Naive thymus-derived CD8-positive, alpha-beta T cell (primary cell): ENCODE measurements at regions not wholly inside any gene's neighbourhood (a gene's known extent, or its start where the extent isn't known, plus 50 kb on each side); places are given as distances from the start of the nearest gene placed in this dataset.

ENCODE experiments used
- ATAC-seq, 2 donors: fragments of 150-1000 bp; cut with Tn5 transposase in 1 of 2; sonication (Bioruptor Pico), chemical (Tn5 transposase) in 1 of 2; 1 replicate in 1 of 2; 2 replicates in 1 of 2; pipeline ENCODE4 v1.10.0; 2021; ENCODE audit warnings: mild to moderate bottlenecking in 2 of 2, moderate library complexity in 2 of 2
- POLR2A ChIA-PET: fragments of 350-600 bp; sonication (Branson Sonifier 250); formaldehyde crosslinking; loops from one replicate; lab custom pipeline; 2021; ENCODE audit warnings: antibody characterized with exemption; lab: Charles Lee
- DNase-seq, 10 donors: peaks; one replicate each; pipeline versions ENCODE4 v3.0.0 to v3.0.0-alpha.2; 2020 to 2022
- H3K27ac Mint-ChIP-seq, 10 donors: one replicate each; pipeline ENCODE4 v1.8.0; 2020 to 2022; ENCODE audit warnings: mild to moderate bottlenecking in 10 of 10, mixed read lengths in 10 of 10, moderate library complexity in 4 of 10, inconsistent platforms in 1 of 10
- H3K27me3 Mint-ChIP-seq, 5 donors: one replicate each; pipeline ENCODE4 v1.8.0; 2021 to 2022; ENCODE audit warnings: mixed read lengths in 5 of 5
- H3K36me3 Mint-ChIP-seq, 3 donors: one replicate each; pipeline ENCODE4 v1.8.0; 2020 to 2022; ENCODE audit warnings: mixed read lengths in 3 of 3, mild to moderate bottlenecking in 2 of 3, inconsistent platforms in 1 of 3
- H3K4me1 Mint-ChIP-seq, 4 donors: one replicate each; pipeline ENCODE4 v1.8.0; 2021 to 2022; ENCODE audit warnings: mixed read lengths in 4 of 4
- H3K4me3 Mint-ChIP-seq, 10 donors: one replicate each; pipeline ENCODE4 v1.8.0; 2020 to 2022; ENCODE audit warnings: mild to moderate bottlenecking in 10 of 10, mixed read lengths in 10 of 10, moderate library complexity in 6 of 10, inconsistent platforms in 1 of 10
- H3K9me3 Mint-ChIP-seq, 9 donors: one replicate each; pipeline ENCODE4 v1.8.0; 2020 to 2022; ENCODE audit warnings: mixed read lengths in 9 of 9, mild to moderate bottlenecking in 3 of 9, inconsistent platforms in 1 of 9, moderate library complexity in 1 of 9

- POLR2A ChIA-PET, result interaction anchor here (1.2 kb wide), 1 partner anchor 9 kb away, joined by 4 read pairs; no protein-coding TSS in a partner anchor
- H3K4me3 Mint-ChIP-seq, result no peak overlapping the region
- peaks cover 25 to 30% (median 26%) of the 10 kb centered on the region in 4 donors for H3K4me1 Mint-ChIP-seq
- H3K27ac Mint-ChIP-seq, result peak overlapping the region in 2 of 10 donors; percentile 21 to 60
- H3K9me3 Mint-ChIP-seq, result no peaks in the 10 kb centered on the region
- H3K27me3 Mint-ChIP-seq, result peaks cover 10 to 33% (median 18%) of the 10 kb centered on the region in 5 donors
- ATAC-seq, result no peak
- H3K36me3 Mint-ChIP-seq, result no peaks in the 10 kb centered on the region
- DNase-seq, result no peak
Measured at GRCh38 chr17:36731811-36732210, 130.4 kb downstream of the MRM1 start.

GRCh38 chr17:36732351-36732750 lies 131.0 kb downstream of the MRM1 start:
- H3K27ac Mint-ChIP-seq, result peak overlapping the region in 1 of 10 donors; percentile 60
- POLR2A ChIA-PET, result interaction anchor here (1.2 kb wide), 1 partner anchor 9 kb away, joined by 4 read pairs; no protein-coding TSS in a partner anchor
- ATAC-seq (no peak), DNase-seq (no peak)
- no peaks in the 10 kb centered on the region for H3K9me3 Mint-ChIP-seq
- H3K36me3 Mint-ChIP-seq, result peaks cover 0 to 4% (median 0%) of the 10 kb centered on the region in 3 donors
- H3K27me3 Mint-ChIP-seq, result peaks cover 10 to 33% (median 19%) of the 10 kb centered on the region in 5 donors
- no peak overlapping the region for H3K4me3 Mint-ChIP-seq
- H3K4me1 Mint-ChIP-seq, result peaks cover 21 to 25% (median 22%) of the 10 kb centered on the region in 4 donors

GRCh38 chr17:36736201-36737156 lies 135.1 kb downstream of the MRM1 start:
- Mint-ChIP-seq H3K36me3 (peaks cover 0 to 7% (median 0%) of the 10 kb centered on the region in 3 donors), H3K27me3 (peaks cover 17 to 42% (median 22%) of the 10 kb centered on the region in 5 donors), H3K9me3 (no peaks in the 10 kb centered on the region), H3K4me1 (peaks cover 0 to 12% (median 0%) of the 10 kb centered on the region in 4 donors), H3K4me3 (no peak overlapping the region), H3K27ac (peak overlapping the region in 1 of 10 donors; percentile 26)
- ATAC-seq (no peak), DNase-seq (no peak)
- POLR2A ChIA-PET, result no interaction called here

GRCh38 chr17:36739208-36739607 lies 137.8 kb downstream of the MRM1 start:
- POLR2A ChIA-PET, result interaction anchor here (0.9 kb wide), 1 partner anchor 18 kb away, joined by 3 read pairs; no protein-coding TSS in a partner anchor
- Mint-ChIP-seq H3K27me3 (peaks cover 9 to 36% (median 23%) of the 10 kb centered on the region in 5 donors), H3K4me1 (peaks cover 0 to 13% (median 0%) of the 10 kb centered on the region in 4 donors), H3K36me3 (peaks cover 0 to 7% (median 4%) of the 10 kb centered on the region in 3 donors), H3K27ac (no peak overlapping the region), H3K9me3 (peaks cover 0 to 3% (median 0%) of the 10 kb centered on the region in 9 donors), H3K4me3 (no peak overlapping the region)
- no peak for ATAC-seq
- DNase-seq, result no peak

GRCh38 chr17:36740157-36740556 lies 138.8 kb downstream of the MRM1 start:
- H3K36me3 Mint-ChIP-seq, result peaks cover 0 to 7% (median 5%) of the 10 kb centered on the region in 3 donors
- H3K4me1 Mint-ChIP-seq, result peaks cover 0 to 12% (median 0%) of the 10 kb centered on the region in 4 donors
- H3K9me3 Mint-ChIP-seq, result peaks cover 0 to 5% (median 0%) of the 10 kb centered on the region in 9 donors
- POLR2A ChIA-PET, result interaction anchor here (0.9 kb wide), 1 partner anchor 19 kb away, joined by 3 read pairs; no protein-coding TSS in a partner anchor
- no peak overlapping the region for H3K27ac Mint-ChIP-seq
- H3K27me3 Mint-ChIP-seq, result peaks cover 5 to 31% (median 20%) of the 10 kb centered on the region in 5 donors
- ATAC-seq, result no peak
- peak in 1 of 10 donors; percentile 41 for DNase-seq
- H3K4me3 Mint-ChIP-seq, result no peak overlapping the region

DNA sequence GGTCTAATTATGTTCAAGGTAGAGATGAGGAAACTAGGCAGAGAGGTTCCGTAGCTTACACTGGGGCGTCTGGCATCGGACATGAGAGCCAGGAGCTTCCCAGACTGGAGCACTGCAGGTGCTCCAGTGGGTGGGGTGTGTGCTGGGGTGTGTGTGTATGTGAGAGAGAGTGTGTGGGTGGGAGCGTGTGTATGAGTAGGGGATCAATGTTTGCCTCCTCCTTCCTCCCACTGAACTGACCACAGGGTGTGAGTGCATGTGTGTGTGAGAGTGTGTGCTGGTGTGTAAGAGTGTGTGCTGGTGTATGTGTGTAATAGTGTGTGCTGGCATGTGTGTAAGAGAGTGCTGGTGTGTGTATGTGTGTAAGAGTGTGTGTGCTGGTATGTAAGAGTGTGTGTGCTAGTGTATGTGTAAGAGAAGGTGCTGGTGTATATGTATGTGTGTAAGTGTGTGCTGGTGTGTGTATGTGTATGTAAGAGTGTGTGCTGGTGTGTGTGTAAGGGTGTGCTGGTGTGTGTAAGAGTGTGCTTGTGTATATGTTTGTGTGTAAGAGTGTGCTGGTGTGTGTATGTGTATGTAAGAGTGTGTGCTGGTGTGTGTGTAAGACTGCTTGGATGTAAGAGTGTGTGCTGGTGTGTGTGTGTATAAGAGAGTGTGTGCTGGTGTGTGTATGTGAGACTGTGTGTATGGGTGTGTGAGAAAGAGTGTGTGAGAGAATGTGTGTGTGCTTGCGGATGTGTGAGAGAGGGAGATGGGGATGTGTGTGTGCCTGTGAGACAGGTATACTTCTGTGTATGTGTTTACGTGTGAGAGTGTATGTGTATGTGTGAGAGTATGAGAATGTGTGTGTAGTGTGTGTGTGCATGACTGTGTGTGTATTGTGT lies 139.9 kb downstream of the MRM1 start:
- H3K9me3 Mint-ChIP-seq, result peaks cover 0 to 5% (median 0%) of the 10 kb centered on the region in 9 donors
- POLR2A ChIA-PET, result no interaction called here
- peaks cover 0 to 7% (median 5%) of the 10 kb centered on the region in 3 donors for H3K36me3 Mint-ChIP-seq
- peak overlapping the region in 1 of 10 donors; percentile 0 for H3K27ac Mint-ChIP-seq
- H3K27me3 Mint-ChIP-seq, result peaks cover 3 to 21% (median 20%) of the 10 kb centered on the region in 5 donors
- no peak overlapping the region for H3K4me3 Mint-ChIP-seq
- H3K4me1 Mint-ChIP-seq, result peaks cover 0 to 12% (median 0%) of the 10 kb centered on the region in 4 donors
- DNase-seq (peak in 1 of 10 donors; percentile 23), ATAC-seq (no peak)

- no peak overlapping the region for H3K4me3 Mint-ChIP-seq
- POLR2A ChIA-PET, result interaction anchor here (0.6 to 0.7 kb wide), 2 partner anchors 171 to 578 kb away, joined by 3 to 4 read pairs; no protein-coding TSS in a partner anchor
- H3K36me3 Mint-ChIP-seq, result peaks cover 0 to 5% (median 3%) of the 10 kb centered on the region in 3 donors
- H3K27ac Mint-ChIP-seq, result peak overlapping the region in 1 of 10 donors; percentile 1
- peak in 1 of 10 donors; percentile 50 for DNase-seq
- H3K27me3 Mint-ChIP-seq, result peaks cover 0 to 20% (median 13%) of the 10 kb centered on the region in 5 donors
- peaks cover 0 to 12% (median 0%) of the 10 kb centered on the region in 4 donors for H3K4me1 Mint-ChIP-seq
- no peak for ATAC-seq
- H3K9me3 Mint-ChIP-seq, result peaks cover 0 to 5% (median 0%) of the 10 kb centered on the region in 9 donors
Measured at GRCh38 chr17:36742267-36743000, 141.1 kb downstream of the MRM1 start.

DNA sequence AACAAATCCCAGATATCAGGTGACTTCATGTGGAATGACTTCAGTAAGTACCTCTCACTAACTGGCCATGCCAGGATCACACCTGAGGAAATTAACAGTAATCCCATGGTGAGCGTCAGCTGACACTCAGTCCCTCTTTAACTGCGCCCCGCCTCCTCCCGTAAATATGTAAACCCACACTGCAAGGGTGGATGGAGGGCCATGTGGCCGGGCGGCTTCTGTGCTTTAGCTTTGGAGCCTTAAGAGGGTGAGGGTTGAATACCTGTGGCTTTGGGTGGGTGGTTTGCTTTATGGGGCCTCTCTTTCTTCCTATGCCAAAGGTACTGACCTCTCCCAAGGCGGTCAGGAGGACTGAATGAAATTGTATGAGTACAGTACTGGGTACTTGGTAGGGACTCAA lies 141.7 kb downstream of the MRM1 start:
- POLR2A ChIA-PET, result interaction anchor here (0.6 kb wide), 1 partner anchor 577 kb away, joined by 4 read pairs; no protein-coding TSS in a partner anchor
- no peak overlapping the region for H3K27ac Mint-ChIP-seq
- DNase-seq, result peak in 1 of 10 donors; percentile 46
- H3K9me3 Mint-ChIP-seq, result peaks cover 0 to 5% (median 0%) of the 10 kb centered on the region in 9 donors
- H3K36me3 Mint-ChIP-seq, result peaks cover 0 to 5% (median 2%) of the 10 kb centered on the region in 3 donors
- H3K27me3 Mint-ChIP-seq, result peaks cover 0 to 18% (median 9%) of the 10 kb centered on the region in 5 donors
- H3K4me3 Mint-ChIP-seq, result no peak overlapping the region
- H3K4me1 Mint-ChIP-seq, result peaks cover 0 to 12% (median 0%) of the 10 kb centered on the region in 4 donors
- no peak for ATAC-seq

DNA sequence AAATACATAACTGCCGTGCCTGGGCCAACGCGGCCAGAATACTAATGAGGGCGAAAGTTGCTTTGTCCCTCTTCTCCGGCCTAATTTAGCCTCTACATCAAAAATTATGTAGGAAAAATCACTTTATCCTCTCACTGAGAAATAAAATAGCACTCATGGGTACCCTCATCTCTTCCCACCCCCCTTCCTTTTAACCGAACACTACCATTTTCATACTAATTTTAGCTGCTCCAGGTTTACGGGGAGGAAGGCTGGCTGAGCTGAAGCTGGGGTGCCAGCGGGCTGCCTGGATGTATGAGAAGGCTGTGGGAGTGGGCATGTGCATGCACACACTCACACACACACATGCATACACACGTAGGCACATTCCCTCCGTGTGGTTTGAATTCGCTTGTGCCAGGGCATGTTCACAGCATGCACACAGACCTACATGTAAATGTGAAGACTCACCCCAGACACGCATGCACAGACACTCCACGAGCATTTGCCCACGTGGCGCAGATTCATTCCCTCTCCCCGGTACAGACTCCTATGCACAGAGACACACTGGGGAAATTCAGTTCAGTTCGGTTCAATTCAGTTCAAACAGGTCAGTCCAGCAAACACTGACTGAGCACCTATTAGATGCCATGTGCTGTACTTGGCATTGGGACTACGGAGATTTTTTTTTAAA lies 145.1 kb downstream of the MRM1 start:
- POLR2A ChIA-PET, result no interaction called here
- Mint-ChIP-seq H3K27me3 (peaks cover 0 to 7% (median 4%) of the 10 kb centered on the region in 5 donors), H3K36me3 (peaks cover 0 to 5% (median 0%) of the 10 kb centered on the region in 3 donors), H3K9me3 (peaks cover 0 to 5% (median 0%) of the 10 kb centered on the region in 9 donors), H3K27ac (no peak overlapping the region), H3K4me1 (peaks cover 0 to 5% (median 0%) of the 10 kb centered on the region in 4 donors), H3K4me3 (no peak overlapping the region)
- no peak for ATAC-seq
- no peak for DNase-seq

DNA sequence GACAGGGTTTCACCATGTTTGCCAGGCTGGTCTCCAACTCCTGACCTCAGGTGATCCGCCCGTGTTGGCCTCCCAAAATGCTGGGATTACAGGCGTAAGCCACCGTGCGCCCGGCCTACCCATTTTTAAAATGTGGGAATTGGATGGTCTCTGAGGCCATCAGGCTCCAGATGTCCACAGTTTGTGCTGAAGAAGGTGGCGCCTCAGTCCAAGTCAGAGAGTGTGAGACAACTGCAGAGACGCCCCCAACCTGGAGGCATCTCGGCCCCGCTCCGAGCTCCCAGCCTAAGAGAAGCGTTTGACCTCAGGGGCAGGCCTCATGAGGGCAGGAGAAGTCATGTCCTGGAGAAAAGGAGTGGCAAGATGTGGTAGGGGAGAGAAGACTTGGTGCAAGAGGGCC lies 146.5 kb downstream of the MRM1 start:
- Mint-ChIP-seq H3K4me3 (no peak overlapping the region), H3K27me3 (peaks cover 0 to 4% (median 0%) of the 10 kb centered on the region in 5 donors), H3K4me1 (no peaks in the 10 kb centered on the region), H3K9me3 (peaks cover 0 to 5% (median 0%) of the 10 kb centered on the region in 9 donors), H3K27ac (no peak overlapping the region), H3K36me3 (peaks cover 0 to 5% (median 0%) of the 10 kb centered on the region in 3 donors)
- no peak for DNase-seq
- ATAC-seq, result no peak
- POLR2A ChIA-PET, result interaction anchor here (1.8 kb wide), 1 partner anchor 26 kb away, joined by 4 read pairs; no protein-coding TSS in a partner anchor
